Upper lobe of right lung (tissue), 1 donor: ENCODE measurements at regions not wholly inside any gene's neighbourhood (a gene's known extent, or its start where the extent isn't known, plus 50 kb on each side); places are given as distances from the start of the nearest gene placed in this dataset.
"Not testable (repeated sequence)": the region's sequence is repeated elsewhere in the genome, so short reads cannot be mapped to it uniquely, and the experiment has no call there.

Source experiments
- ATAC-seq: fragments of 200-7000 bp; cut with Tn5 transposase; one replicate; pipeline ENCODE4 v1.9.1; 2020; ENCODE audit warnings: mild to moderate bottlenecking, moderate library complexity
- DNase-seq: peaks from one replicate; pipeline ENCODE4 v3.0.0-alpha.2; 2020
- H3K27ac ChIP-seq: fragments of 200-600 bp; one replicate; pipeline ENCODE4 v1.8.0; 2022
- H3K27me3 ChIP-seq: fragments of 200-600 bp; one replicate; pipeline ENCODE4 v1.8.0; 2022; ENCODE audit warnings: mild to moderate bottlenecking
- H3K36me3 ChIP-seq: fragments of 200-600 bp; one replicate; pipeline ENCODE4 v1.8.0; 2022
- H3K4me1 ChIP-seq: fragments of 200-600 bp; one replicate; pipeline ENCODE4 v1.8.0; 2022
- H3K4me3 ChIP-seq: fragments of 200-600 bp; one replicate; pipeline ENCODE4 v1.8.0; 2022; ENCODE audit warnings: mild to moderate bottlenecking
- H3K9me3 ChIP-seq: fragments of 200-600 bp; one replicate; pipeline ENCODE4 v1.8.0; 2022
- CTCF ChIP-seq: fragments of 200-600 bp; IDR thresholded peaks from one replicate; pipeline ENCODE4 v1.8.0; 2022; ENCODE audit warnings: antibody characterized with exemption
- intact Hi-C: fragments of 100-400 bp; cut with DNase I; formaldehyde crosslinking; loops from one replicate; pipeline ENCODE4 v1.11.0; 2022
- donor health status: DM: no; HTN: yes; CAD: no; lungs with severe emphysema.

- Histone ChIP-seq H3K27me3 (peaks cover 7% of the 10 kb centered on the region), H3K4me1 (no peaks in the 10 kb centered on the region), H3K4me3 (no peak overlapping the region), H3K9me3 (no peaks in the 10 kb centered on the region), H3K36me3 (no peaks in the 10 kb centered on the region), H3K27ac (no peak overlapping the region)
- intact Hi-C loops: no loop called here
- DNase-seq: no peak
- no peak for TF ChIP-seq CTCF
- ATAC-seq: no peak
These were observed 498.7 kb downstream of the PREX1 start for GRCh38 chr20:48329031-48329615.

GRCh38 chr20:48327848-48328247 lies 500.0 kb downstream of the PREX1 start:
- intact Hi-C loops, H3K4me3 ChIP-seq, H3K27me3 ChIP-seq: not testable (repeated sequence)

GRCh38 chr20:48326868-48327267 lies 500.9 kb downstream of the PREX1 start:
- ATAC-seq: no peak
- Histone ChIP-seq H3K36me3 (no peaks in the 10 kb centered on the region), H3K27me3 (no peaks in the 10 kb centered on the region), H3K4me3 (no peak overlapping the region), H3K27ac (no peak overlapping the region), H3K9me3 (no peaks in the 10 kb centered on the region), H3K4me1 (no peaks in the 10 kb centered on the region)
- DNase-seq: no peak
- no peak for TF ChIP-seq CTCF
- intact Hi-C loops: no loop called here

More at GRCh38 chr20:48327848-48328247, 500.0 kb downstream of the PREX1 start:
- DNase-seq, ATAC-seq, H3K36me3 ChIP-seq, H3K9me3 ChIP-seq, H3K27ac ChIP-seq, H3K4me1 ChIP-seq: not testable (repeated sequence)

GRCh38 chr20:48326434-48326691 lies 501.4 kb downstream of the PREX1 start:
- TF ChIP-seq CTCF: no peak
- Histone ChIP-seq H3K27me3 (no peaks in the 10 kb centered on the region), H3K36me3 (no peaks in the 10 kb centered on the region), H3K4me1 (no peaks in the 10 kb centered on the region), H3K27ac (no peak overlapping the region), H3K4me3 (no peak overlapping the region), H3K9me3 (no peaks in the 10 kb centered on the region)
- ATAC-seq (peak; percentile 19), DNase-seq (no peak)
- intact Hi-C loops: no loop called here

GRCh38 chr20:48325656-48326433 lies 502.0 kb downstream of the PREX1 start:
- no peak overlapping the region for H3K4me3 ChIP-seq
- DNase-seq (no peak), ATAC-seq (no peak)
- intact Hi-C loops: no loop called here
- H3K36me3 ChIP-seq: no peaks in the 10 kb centered on the region
- H3K27me3 ChIP-seq: no peaks in the 10 kb centered on the region
- TF ChIP-seq CTCF: no peak
- no peak overlapping the region for H3K27ac ChIP-seq
- no peaks in the 10 kb centered on the region for H3K9me3 ChIP-seq
- no peaks in the 10 kb centered on the region for H3K4me1 ChIP-seq

- H3K9me3 ChIP-seq: no peaks in the 10 kb centered on the region
- DNase-seq (no peak), ATAC-seq (no peak)
- no peaks in the 10 kb centered on the region for H3K4me1 ChIP-seq
- intact Hi-C loops: no loop called here
- H3K27me3 ChIP-seq: no peaks in the 10 kb centered on the region
- H3K36me3 ChIP-seq: no peaks in the 10 kb centered on the region
- H3K27ac ChIP-seq: no peak overlapping the region
- H3K4me3 ChIP-seq: no peak overlapping the region
- no peak for TF ChIP-seq CTCF
These were observed 503.1 kb downstream of the PREX1 start for GRCh38 chr20:48324744-48325143.
